ENCODE measurements at regions not wholly inside any gene's neighbourhood (a gene's known extent, or its start where the extent isn't known, plus 50 kb on each side); places are given as distances from the start of the nearest gene placed in this dataset.

DNA sequence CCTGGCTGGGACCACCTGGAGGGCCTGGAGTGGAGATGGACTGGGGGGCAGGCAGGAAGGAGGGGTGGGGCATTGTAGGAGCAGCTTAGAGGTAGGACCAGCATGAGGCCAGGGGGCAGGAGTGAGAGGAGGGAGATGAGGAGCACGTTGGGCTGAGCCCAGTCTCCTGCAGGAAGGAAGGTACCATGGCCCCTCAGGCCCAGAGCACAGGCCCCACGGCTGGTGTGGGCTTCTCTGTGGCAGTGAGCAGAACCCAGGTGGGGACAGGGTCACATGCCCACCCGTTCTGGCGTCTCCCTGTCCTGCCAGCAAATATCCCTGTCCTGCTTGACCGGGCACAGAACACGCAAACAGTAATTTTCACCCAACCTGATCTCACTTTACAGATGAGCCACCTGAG, 141.8 kb downstream of the ENGASE start:
- H3K4me3 ChIP-seq (ENCODE audit: low read depth, low read length) = no peak overlapping the region
- TF ChIP-seq, protein P1, sequence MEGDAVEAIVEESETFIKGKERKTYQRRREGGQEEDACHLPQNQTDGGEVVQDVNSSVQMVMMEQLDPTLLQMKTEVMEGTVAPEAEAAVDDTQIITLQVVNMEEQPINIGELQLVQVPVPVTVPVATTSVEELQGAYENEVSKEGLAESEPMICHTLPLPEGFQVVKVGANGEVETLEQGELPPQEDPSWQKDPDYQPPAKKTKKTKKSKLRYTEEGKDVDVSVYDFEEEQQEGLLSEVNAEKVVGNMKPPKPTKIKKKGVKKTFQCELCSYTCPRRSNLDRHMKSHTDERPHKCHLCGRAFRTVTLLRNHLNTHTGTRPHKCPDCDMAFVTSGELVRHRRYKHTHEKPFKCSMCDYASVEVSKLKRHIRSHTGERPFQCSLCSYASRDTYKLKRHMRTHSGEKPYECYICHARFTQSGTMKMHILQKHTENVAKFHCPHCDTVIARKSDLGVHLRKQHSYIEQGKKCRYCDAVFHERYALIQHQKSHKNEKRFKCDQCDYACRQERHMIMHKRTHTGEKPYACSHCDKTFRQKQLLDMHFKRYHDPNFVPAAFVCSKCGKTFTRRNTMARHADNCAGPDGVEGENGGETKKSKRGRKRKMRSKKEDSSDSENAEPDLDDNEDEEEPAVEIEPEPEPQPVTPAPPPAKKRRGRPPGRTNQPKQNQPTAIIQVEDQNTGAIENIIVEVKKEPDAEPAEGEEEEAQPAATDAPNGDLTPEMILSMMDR (IDR thresholded peaks at IDR 0.05; ENCODE audit: control insufficient read depth, extremely low read depth, insufficient read depth) = no peak

DNA sequence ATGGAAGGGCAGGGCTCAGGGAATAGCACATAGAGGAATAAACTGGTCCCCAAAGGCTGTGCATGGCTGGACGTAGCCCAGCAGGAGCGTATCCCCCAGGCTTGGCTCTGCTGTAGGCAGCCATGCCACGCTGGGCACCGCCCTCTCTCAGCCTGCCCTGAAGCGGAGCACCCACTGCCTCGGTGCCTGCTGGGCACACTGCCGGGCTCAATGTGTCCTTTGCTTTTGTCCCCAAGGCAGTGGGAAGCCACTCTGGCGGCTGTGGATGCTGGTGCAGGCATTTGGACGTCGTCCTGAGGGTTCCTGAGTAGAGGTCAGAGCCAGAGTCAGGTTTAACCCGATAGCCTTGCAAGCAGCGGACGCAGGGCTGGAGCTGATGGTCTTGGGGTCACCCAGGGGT, 141.0 kb downstream of the ENGASE start:
- no peak overlapping the region for H3K4me3 ChIP-seq (ENCODE audit: low read depth, low read length)
- DNase-seq (ENCODE audit: low read depth) = no peak
- TF ChIP-seq, protein P1 (IDR thresholded peaks at IDR 0.05; ENCODE audit: control insufficient read depth, extremely low read depth, insufficient read depth) = no peak

More for the DNA sequence above, 141.8 kb downstream of the ENGASE start:
- no peak for DNase-seq (ENCODE audit: low read depth)

DNA sequence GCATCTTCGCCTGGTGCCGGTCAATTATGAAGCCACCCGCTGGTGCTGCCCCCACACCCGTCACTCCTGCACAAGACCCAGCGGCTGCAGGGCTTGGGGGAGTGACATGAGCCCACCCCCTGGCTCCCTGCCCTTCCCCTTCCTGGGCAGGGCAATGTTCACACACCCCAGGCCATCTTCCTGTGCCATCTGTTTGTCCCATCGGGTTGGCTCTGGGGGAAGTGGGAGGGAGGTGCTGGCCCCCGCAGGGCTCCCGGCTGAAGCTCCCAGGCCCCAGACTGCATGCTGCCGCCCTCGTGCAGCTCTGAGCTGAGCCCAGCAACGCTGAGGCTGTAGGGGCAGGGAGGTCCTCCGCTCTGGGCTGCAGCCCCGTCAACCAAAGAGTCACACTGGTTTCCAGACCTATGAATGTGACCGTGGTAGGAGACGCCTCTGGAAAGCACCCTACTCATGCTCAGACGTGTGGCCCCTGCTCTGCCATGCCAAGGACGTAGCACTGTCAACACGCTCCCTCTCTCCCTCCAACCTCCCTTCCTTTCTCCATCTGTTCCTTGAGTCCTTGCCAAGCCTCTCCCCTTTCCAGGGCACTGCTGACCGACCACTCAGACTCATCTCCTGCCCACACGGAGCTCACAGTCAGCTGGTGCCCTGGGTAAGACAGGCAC, 140.4 kb downstream of the ENGASE start:
- H3K4me3 ChIP-seq (ENCODE audit: low read depth, low read length) = no peak overlapping the region
- no peak for DNase-seq (ENCODE audit: low read depth)
- TF ChIP-seq, protein P1 (IDR thresholded peaks at IDR 0.05; ENCODE audit: control insufficient read depth, extremely low read depth, insufficient read depth) = no peak

- DNase-seq (ENCODE audit: low read depth) = no peak
- no peak overlapping the region for H3K4me3 ChIP-seq (ENCODE audit: low read depth, low read length)
- TF ChIP-seq, protein P1 (IDR thresholded peaks at IDR 0.05; ENCODE audit: control insufficient read depth, extremely low read depth, insufficient read depth) = no peak
Measured at GRCh38 chr17:79214459-79214858, 139.8 kb downstream of the ENGASE start.

- H3K4me3 ChIP-seq (ENCODE audit: low read depth, low read length) = no peak overlapping the region
- TF ChIP-seq, protein P1 (IDR thresholded peaks at IDR 0.05; ENCODE audit: control insufficient read depth, extremely low read depth, insufficient read depth) = no peak
- DNase-seq (ENCODE audit: low read depth) = no peak
Measured at GRCh38 chr17:79213305-79213704, 138.7 kb downstream of the ENGASE start.

- TF ChIP-seq, protein P1 (IDR thresholded peaks at IDR 0.05; ENCODE audit: control insufficient read depth, extremely low read depth, insufficient read depth) = no peak
- DNase-seq (ENCODE audit: low read depth) = no peak
- H3K4me3 ChIP-seq (ENCODE audit: low read depth, low read length) = no peak overlapping the region
Measured at GRCh38 chr17:79212149-79213087, 137.8 kb downstream of the ENGASE start.

Measured in LNCaP clone FGC (cell line).